GM18867 (cell line): ENCODE measurements at regions not wholly inside any gene's neighbourhood (a gene's known extent, or its start where the extent isn't known, plus 50 kb on each side); places are given as distances from the start of the nearest gene placed in this dataset.
A peak's percentile ranks its signal among the peaks of the same experiment; 100 is the strongest.

Experiments
- ATAC-seq: cut with Tn5 transposase; IDR thresholded peaks from one replicate; pipeline ENCODE4 v1.9.1; 2021; ENCODE audit warnings: mild to moderate bottlenecking, moderate library complexity; ENCODE audit not compliant: unreplicated experiment

DNA sequence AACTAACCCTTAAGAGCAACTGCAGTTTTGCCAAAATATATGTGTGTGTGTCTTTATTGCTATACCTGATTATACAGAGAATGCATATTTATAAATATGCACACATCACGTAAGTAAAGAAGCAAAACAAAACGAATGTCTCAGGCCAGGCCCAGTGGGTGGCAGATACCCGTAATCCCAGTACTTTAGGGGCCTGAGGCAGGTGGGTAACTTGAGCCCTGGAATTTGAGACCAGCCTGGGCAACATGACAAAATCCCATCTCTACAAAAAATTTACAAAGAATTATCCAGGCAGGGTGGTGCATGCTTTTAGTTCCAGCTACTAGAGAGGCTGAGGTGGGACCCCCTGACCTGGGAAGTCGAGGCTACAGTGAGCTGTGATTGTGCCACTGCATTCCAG lies 745.3 kb downstream of the SATB2 start:
- no peak for ATAC-seq

DNA sequence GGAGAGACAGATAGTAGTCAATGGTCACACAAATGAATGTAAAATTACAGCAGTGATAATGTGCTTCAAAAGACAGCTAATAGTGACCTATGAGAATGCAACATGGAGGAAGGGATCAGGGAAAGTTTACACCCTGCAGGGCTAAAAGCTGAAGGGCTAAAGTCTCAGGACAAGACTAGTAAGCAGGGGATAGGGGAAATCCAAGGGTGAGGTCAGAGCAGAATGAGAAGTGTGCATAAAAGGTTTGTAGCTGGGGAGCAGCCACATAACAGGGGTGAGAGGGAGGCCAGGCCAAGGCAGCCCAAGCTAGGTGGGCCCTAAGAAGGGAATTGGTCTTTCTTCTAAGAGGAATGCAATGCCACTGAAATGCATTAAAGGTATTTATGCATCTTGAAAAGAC lies 746.3 kb downstream of the SATB2 start:
- ATAC-seq = no peak

DNA sequence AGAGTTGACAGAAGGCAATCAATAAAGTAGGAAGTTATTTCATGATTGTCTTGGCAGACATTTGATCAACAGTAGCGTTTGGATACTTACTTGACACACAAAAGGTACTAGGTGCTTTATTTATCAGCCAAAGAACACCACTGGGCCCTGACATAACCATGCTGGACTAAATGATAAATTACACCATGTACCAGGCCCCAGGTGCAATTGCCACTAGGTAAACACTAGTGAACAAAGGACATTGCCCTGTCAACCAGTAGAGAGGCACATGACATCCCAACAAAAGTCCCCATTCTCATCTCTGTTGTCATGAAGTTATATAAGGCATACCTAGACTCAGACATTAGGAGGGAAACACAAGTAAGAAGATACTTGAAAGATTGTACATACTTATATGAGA lies 747.2 kb downstream of the SATB2 start:
- ATAC-seq = no peak

DNA sequence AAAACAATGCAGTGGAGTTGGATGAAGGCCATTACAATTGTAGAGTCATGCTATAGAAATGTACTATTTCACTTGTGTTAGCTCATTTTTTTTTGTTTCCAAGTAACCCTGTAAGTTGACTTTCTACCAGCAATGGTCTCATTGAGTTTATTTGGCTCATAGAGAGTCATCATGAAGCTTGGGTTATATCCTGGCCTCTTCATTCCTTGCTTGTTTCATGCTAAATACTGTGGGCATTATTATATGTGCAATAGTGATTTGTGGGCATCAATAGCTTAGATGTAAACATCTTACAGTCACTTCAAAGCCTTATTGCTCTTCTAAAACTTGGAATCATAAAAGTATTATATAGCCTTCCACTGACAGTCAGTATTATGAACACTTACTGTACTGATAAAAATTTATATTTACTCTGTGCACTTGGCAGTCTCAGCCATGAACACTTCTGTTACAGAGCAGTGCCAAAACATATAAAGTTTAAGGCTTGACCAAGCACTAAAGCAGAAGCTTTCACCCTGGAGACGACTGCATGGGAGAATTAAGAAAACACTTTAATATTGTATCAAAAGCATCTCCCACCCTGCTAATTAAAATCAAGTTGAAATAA lies 751.2 kb downstream of the SATB2 start:
- no peak for ATAC-seq

DNA sequence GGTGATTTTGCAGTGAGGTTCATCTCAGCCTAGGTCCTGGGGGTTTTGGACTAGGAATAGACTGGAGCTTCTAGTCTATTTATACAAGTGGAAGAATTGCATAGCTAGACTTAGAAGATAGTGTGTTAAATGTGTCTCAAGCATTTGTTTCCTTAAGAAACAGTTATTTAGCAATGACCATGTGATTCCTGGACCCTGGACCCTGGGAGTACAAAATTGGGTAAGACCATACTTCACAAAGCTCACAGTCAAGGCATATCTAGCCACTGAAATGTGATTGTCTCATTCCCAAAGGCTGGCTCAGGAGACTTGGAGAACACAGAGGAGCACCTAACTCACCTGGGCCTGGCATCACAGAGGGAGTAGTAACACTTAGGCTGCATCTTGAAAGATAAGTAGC lies 754.5 kb downstream of the SATB2 start:
- no peak for ATAC-seq

DNA sequence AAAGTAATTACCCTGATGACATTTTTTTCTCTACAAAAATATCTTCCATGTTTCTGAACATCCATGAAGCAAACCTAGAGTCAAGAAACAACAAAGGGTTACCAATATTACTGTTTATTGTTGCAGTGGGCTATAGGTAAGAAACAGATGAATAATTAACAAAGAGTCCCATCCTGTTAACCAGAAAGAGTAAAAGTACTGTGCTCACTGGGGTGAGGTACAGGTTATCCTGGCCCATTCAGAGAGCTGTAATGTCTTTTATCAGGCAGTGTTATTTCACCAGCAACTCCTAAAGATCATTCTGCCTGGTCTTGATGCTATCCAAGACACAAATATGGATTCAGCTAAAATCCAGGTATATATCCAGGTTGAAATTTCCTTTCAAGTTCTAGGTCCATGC lies 754.9 kb downstream of the SATB2 start:
- ATAC-seq = no peak

DNA sequence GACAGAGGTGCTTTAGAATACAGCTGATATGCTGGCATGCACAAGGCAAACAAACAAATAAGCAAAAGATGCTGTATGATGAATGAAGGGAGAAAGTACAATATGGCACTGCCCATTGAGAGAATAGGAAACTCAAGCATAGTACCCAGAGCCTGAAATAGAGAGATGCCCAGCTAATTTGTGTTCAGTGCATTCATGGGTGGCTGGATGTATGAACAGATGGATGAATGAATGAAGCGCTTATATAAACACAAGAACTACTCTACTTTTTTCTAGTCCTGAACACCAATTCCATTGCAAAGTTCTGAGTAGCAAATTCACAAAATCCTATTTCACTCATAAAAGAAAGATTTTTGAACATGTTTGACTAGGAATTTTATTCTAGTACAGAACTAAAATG lies 756.3 kb downstream of the SATB2 start:
- ATAC-seq = no peak

DNA sequence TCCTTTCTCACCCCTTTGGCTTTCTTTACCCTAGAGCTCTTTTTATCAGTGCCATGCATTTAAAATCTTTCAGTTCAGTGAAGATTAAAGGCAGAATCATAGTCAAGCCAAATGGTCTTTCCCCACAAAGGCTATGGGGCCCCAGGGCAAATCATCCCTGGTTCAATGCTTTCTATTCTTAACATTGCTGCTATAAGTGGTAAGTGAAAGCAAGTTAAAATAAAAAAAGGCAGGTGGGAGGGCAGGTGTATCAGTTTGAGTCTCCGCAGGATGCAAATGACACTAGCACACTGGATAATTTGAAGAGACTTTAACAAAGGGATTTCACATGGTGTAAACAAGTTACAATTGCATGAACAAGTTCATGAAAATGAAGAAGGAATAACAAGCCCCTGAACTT lies 757.4 kb downstream of the SATB2 start:
- ATAC-seq = no peak

DNA sequence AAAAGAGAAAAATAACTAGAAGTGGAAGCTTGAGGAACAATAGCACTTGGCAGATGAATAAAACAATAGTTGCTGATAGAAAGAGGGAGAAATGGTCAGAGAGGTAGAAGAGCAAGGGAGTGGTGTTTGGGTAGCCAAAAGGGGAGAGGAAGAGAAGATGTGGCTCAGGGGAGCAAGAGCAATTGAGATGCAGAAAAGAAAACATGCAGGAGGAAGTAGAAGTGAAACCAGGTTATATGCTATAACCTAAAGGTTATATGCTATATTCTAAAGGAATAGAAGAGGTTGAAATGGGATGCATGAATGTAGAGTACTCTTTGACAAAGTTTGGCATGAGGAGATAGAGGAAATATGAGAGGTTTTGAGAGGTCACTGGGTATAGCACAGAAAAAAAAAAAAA lies 759.5 kb downstream of the SATB2 start:
- ATAC-seq = no peak

DNA sequence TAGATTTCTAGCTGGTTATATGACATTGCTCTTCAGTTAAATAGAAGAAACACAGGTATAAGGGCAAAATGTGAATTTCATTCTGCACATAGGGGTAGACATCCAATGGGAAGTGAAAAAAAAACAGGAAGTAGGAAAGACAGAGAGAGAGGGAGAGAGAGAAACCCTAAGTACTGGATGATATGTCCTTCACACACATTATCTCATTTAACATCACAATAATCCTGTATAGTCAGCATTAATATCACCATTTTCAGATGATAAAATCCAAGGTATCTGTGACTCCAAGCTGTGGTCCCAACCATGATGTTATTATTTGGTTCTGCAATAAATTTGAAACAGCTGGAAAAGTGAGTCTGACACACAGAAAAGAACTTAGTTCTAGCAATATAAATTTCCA lies 759.9 kb downstream of the SATB2 start:
- ATAC-seq = no peak

DNA sequence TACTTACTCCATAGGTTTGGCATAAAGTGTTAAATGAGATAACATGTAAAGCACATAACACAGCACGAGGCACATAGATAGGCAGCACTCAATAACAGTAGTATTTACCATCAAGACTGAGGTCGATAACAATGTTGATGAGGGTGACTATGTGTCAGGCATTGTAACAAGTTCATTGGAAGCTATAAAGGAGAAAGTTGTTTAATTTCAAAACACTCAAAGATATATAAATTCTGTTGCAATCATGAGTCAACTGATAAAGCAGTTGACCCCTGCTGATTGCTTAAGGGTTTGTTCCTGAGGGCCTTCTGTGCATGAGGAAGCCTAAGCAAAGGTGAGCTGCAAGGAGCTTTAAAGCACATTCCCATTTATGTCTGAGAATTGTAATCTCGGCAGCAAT lies 760.5 kb downstream of the SATB2 start:
- ATAC-seq = no peak

DNA sequence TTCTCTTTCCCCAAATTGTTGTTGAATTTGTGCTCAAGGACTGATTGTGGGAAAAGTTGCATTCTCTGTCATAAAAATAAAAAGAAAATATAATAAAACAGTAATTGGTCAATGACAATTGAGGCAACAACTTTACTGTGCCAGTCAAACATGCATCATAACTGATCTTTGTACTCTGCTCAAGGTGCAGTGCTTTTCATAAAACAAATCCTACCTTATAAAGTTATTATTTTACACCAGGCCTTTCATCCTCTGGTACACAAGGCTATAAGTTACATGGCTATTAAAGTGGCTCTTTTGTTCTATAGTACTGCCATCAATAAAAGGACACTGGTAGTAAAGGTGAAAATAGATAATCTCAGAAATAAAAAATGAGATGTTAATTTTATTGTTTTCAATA lies 761.9 kb downstream of the SATB2 start:
- no peak for ATAC-seq

DNA sequence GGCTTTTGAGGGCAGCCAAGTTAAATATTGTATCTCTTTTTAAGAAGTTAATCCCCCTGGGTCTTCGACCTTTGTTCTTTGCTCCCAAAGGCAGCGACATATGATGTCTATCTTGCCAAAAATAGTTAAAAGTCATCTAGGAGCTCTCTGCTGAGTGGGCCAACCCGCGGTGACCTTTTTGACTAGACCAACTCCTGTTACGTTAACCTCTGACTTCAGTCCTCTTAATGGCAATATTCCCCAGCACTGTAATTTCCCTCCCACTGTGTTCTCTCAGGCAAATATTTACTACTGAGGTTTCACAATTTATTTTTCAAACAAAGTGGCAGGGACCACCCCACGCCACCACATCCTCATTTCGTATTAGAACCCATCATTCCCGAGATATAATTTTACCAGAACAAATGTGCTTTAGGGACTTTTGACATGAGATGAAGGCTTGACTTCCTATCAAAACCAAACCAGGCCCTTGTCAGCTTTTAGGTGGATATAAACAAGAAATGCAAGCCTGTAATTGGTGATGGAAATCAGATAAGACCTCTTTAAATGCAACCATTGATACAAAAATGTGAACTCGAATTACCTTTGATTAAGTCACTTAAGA lies 764.7 kb downstream of the SATB2 start:
- no peak for ATAC-seq

DNA sequence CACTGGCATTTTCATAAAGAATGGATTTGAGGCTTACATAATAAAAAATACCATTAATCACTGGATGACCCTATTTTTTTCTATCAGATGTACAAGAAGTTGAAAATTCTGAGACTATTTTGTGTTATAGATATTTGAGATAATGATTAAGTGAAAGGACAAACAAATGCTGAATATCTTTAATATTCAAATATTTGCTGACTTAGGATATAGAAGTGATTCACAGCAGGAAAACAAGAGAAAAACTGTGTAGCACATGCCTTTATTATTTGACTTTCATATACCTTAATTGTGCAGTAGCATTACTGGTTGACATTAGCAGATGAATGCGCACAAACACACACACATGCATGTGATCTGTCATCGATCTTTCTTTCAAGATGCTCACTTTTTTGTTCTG lies 766.5 kb downstream of the SATB2 start:
- ATAC-seq = no peak

DNA sequence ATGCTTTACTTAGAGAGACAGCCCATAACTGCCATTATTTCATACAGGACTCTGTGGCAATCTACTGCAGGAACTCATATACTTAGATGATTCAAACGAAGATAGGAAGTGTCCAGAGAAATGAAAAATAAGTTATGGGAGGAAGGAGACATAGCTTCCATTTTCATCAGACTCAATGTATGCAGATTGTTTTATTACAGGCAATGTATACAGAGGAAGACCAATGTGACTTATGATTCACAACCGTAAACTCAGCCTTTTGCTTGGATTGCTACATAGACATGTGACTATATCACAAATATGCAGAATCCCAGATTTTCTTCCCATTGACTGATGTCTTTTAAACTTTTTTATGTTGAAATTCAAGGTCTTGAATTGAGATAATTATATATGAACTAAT lies 793.4 kb downstream of the SATB2 start:
- ATAC-seq = no peak

DNA sequence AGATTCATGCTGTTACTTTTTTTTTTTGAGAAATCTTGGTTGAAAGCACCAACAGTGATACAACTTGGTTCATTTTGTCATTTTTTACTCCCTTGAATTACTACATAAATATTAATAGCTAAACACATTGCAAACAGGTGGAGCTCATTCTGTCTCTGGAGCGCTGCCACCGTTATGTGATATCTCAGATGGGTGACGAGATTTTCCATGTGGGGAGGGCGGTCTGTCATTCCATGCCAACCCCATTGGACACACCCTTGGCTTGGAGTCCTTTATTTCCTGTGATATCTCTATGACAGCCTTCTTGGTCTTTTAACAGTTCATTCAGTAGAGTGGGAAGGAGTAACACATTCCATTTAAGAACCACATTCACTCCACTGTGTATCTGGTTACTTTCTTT lies 794.8 kb downstream of the SATB2 start:
- ATAC-seq = no peak

DNA sequence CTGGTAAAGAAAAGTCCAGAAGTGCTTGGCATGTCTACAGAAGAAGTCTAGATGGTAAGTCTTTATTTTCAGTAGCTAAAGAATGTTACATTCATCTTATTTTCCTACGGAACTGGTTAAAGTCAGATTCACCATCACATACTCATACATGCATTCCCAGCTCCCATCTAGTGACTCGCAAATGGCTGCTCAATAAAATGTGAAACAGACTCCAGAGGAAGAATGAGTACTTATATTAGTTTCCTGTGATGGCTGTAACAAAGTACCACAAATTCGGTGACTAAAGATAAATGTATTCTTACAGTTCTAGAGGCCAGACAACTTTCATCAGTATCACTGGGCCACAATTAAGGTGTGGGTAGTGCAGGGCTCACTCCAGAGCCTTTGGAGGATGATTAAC lies 797.2 kb downstream of the SATB2 start:
- ATAC-seq = no peak

DNA sequence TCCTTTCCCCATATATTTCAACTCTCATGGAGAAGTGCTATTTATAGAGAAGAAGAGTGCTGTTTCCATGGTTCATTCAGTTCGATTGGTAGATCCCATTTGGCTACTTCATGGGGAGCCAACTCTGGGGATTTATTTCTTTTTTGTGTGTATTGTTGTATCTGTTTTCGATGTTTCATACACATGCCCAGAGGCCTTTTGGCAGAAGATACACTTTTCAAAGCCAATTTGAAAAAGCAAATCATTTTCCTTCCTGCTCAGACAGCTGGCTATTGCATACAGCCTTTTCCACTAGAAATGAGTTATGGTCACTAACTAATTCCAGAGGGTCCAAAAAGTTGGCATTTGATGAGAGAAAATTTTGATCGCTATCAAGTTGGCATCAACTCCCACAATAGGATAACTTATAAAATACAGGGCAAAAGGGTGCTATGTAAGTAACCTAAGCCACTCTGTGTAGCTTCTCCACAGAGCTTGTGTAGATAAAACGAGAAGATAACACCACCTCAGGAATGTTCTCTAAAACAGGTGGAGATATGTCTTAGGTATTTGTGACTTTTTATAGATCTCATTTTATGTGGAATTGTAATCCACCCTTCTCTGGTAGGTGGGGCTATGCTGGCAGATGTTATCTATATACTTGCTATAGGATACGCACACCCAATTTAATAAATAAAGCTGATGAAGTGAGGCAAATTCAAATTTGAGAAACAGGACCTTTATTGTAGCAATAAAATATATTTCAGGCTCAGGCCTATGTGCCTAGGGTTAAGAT lies 798.5 kb downstream of the SATB2 start:
- no peak for ATAC-seq

DNA sequence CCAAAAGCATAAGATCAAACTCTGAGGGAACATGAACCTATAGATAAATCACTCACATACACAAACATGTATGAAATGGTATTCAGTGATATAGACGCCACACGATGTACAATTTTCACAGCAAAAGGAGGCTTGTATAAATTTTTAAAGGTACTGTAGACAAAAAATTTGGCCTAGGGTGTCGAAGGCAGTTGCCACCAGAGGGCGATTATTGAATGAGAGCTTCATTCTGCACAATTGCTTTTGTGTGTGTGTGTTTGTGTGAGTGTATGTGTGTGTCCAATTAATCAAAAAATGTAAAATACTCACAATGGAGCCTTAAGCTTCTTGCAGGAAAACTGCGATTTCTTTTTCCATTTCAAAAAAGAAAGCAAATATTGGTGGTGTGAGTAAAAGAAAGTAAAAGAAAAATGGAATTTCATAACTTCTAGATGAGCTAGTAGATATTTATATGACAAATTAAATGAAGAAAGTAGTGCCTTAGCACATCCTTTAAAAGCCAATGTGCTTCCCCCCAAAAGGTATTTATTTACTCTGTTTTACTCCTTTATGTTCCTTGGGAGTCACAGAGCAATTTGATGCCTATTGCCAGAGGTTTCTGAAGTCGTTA lies 800.1 kb downstream of the SATB2 start:
- ATAC-seq = peak; percentile 50

DNA sequence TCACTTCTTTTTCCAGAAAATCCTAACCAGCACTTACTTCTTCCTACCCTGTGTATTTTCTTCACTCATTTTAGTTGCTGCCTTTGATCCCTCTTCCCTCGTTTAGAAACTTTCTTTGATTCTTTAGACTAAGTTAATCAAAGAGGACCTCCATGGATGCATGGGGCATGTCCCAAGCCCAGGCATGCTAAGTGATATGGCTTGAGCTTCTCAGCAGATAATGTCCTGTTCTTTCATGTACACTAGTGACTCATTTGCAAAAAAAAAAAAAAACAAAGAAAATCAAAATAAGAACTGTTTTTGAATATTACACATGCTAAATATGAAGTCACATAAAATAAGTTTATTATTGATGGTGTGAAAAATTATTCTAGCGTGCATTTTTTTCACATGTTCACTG lies 800.9 kb downstream of the SATB2 start:
- no peak for ATAC-seq

DNA sequence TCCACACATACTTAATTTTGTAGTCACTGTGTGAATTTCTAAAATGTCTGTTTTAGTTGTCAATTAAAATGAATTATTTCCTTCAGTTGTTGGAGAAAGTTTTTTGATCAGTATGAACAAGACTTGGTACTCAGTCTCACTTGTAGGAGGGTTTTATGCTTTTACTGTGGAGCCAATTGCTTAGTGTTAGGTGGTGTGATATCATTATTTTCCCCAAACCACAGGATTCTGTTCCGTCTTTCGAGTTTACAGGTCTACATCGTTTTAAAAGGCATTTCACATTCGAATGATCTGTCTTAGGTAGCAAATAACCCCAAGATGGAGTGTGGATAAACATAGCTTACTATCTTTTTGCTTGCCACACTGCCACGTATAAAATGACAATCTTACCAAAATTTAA lies 803.1 kb downstream of the SATB2 start:
- no peak for ATAC-seq

DNA sequence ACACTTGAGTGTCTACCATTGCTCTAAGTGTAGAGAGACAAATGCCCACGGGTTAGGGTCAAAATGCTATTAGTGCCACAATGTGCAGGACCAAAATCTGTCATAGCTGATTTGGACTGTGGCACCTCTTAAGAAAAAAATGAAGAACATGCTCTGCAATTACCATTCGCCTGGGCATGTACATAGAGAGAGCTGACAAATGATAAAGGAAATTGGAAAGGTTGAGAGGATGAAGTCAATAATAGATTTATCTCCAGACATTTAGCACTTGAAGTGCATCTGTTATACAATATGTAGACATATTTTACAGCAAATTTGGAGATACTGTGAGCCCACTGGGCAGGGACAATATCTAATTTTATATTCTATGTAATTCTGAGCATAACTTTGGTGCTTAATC lies 804.4 kb downstream of the SATB2 start:
- ATAC-seq = no peak
